Esophagus muscularis mucosa (tissue), 4 donors: ENCODE measurements at regions not wholly inside any gene's neighbourhood (a gene's known extent, or its start where the extent isn't known, plus 50 kb on each side); places are given as distances from the start of the nearest gene placed in this dataset.
"Not testable (repeated sequence)": the region's sequence is repeated elsewhere in the genome, so short reads cannot be mapped to it uniquely, and the experiment has no call there.

Experiments
- DNase-seq: peaks from one replicate; pipeline ENCODE4 v3.0.0-alpha.2; 2017; ENCODE audit errors: extremely low spot score
- H3K27ac ChIP-seq, 4 donors: fragments of 200-600 bp; sonication (generic); replicated peaks in 1 of 4; 1 replicate in 3 of 4; 2 replicates in 1 of 4; pipeline ENCODE4 v1.5.1; 2016 to 2019; ENCODE audit warnings: mild to moderate bottlenecking in 1 of 4
- H3K27me3 ChIP-seq, 4 donors: fragments of 200-600 bp; sonication (generic); one replicate each; pipeline versions ENCODE4 v1.5.1 to v1.6.0; 2016 to 2019
- H3K36me3 ChIP-seq, 4 donors: fragments of 200-600 bp; sonication (generic); one replicate each; pipeline ENCODE4 v1.5.1; 2016 to 2019
- H3K4me1 ChIP-seq, 4 donors: fragments of 200-600 bp; sonication (generic); one replicate each; pipeline ENCODE4 v1.5.1; 2016 to 2019
- H3K4me3 ChIP-seq, 4 donors: fragments of 200-600 bp; sonication (generic); 1 replicate in 2 of 4; 2 replicates in 2 of 4; pipeline ENCODE4 v1.5.1; 2016 to 2019; ENCODE audit warnings: mild to moderate bottlenecking in 4 of 4, moderate library complexity in 1 of 4
- H3K9me3 ChIP-seq, 4 donors: fragments of 200-600 bp; sonication (generic); 1 replicate in 3 of 4; 2 replicates in 1 of 4; pipeline ENCODE4 v1.5.1; 2016 to 2019
- CTCF ChIP-seq, 3 experiments: fragments of 200-600 bp in 2 of 3; fragments of 450-650 bp in 1 of 3; sonication (generic) in 2 of 3; IDR thresholded peaks; one replicate each; pipeline ENCODE4 v1.5.1; 2017 to 2019; ENCODE audit warnings: antibody characterized with exemption in 3 of 3, mild to moderate bottlenecking in 2 of 3, moderate library complexity in 1 of 3
- EP300 ChIP-seq: sonication (generic); formaldehyde crosslinking; IDR thresholded peaks from one replicate; pipeline ENCODE4 v1.6.1; 2017; ENCODE audit warnings: antibody characterized with exemption
- POLR2A ChIP-seq: fragments of 450-650 bp; IDR thresholded peaks from one replicate; pipeline ENCODE4 v1.6.1; 2017; ENCODE audit warnings: antibody characterized with exemption, moderate library complexity, mild to moderate bottlenecking, low read depth
- POLR2AphosphoS5 ChIP-seq, 2 donors: sonication (generic); formaldehyde crosslinking; IDR thresholded peaks; one replicate each; pipeline ENCODE4 v1.6.1; 2017; ENCODE audit warnings: antibody characterized with exemption in 2 of 2
- WGBS: methylation state at CpG from one replicate; pipeline ENCODE4 v1.1.5; 2018; 5-methylcytosine and 5-hydroxymethylcytosine counted together
- intact Hi-C: fragments of 100-400 bp; cut with DNase I; formaldehyde crosslinking; loops from one replicate; pipeline ENCODE4 v1.15.1; 2023

DNA sequence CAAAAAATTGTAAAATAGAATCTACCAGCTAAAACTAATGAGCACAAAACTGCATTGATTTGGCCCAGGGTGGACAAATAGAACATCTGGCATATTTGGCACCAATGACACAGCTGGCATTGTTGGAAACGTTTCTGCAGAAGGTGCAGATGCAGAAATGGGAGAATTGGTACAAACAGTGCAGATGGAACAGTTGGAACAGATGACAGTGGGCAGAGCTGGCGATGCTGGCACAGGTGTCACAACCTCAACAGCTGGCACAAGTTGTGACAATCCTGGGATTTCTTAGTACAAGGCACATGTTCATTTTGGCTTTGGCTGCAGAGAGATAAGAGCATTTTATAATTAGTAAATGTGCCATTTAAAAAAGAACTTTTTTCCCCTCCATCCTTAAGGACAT, 91.1 kb upstream of the ZBTB18 start:
- Histone ChIP-seq H3K4me1 (no peaks in the 10 kb centered on the region), H3K9me3 (no peaks in the 10 kb centered on the region), H3K27me3 (peaks cover 0 to 9% (median 0%) of the 10 kb centered on the region in 4 donors), H3K27ac (no peak overlapping the region), H3K4me3 (no peak overlapping the region), H3K36me3 (no peaks in the 10 kb centered on the region)
- 73% methylated on average over 2 of the region's 2 CpGs for WGBS
- TF ChIP-seq CTCF (IDR thresholded peaks at IDR 0.05) (no peak), EP300 (no peak), POLR2AphosphoS5 (IDR thresholded peaks at IDR 0.05) (no peak), POLR2A (no peak)
- intact Hi-C loops, result no loop called here
- DNase-seq, result no peak

DNA sequence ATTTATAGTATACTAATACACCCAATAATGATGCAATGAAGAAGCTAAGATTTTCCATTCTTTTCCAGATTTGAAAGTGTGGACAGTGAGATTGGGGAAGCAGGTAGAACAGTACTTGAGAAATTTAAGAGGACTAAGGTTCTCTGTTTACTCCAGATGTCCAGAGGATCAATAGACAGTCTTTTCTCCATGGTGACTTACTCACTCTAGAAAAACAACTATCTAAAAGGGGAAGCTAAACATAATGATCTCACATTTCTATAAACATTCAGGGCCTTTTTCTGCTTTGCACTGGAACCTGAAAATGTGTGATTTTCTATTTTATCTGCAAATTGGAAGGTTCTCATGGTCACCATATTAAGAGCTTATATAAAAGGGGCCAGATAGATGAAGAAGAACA, 93.9 kb upstream of the ZBTB18 start:
- TF ChIP-seq POLR2AphosphoS5 (IDR thresholded peaks at IDR 0.05), result no peak
- H3K9me3 ChIP-seq, result no peaks in the 10 kb centered on the region
- H3K4me1 ChIP-seq, result no peaks in the 10 kb centered on the region
- no peaks in the 10 kb centered on the region for H3K36me3 ChIP-seq
- no peak overlapping the region for H3K4me3 ChIP-seq
- H3K27me3 ChIP-seq, result peaks cover 0 to 9% (median 0%) of the 10 kb centered on the region in 4 donors
- no peak overlapping the region for H3K27ac ChIP-seq
- no peak for DNase-seq
- intact Hi-C loops, result no loop called here

GRCh38 chr1:243956450-243956849, 94.6 kb upstream of the ZBTB18 start:
- Histone ChIP-seq H3K27me3 (peaks cover 0 to 9% (median 0%) of the 10 kb centered on the region in 4 donors), H3K9me3 (no peaks in the 10 kb centered on the region), H3K36me3 (no peaks in the 10 kb centered on the region), H3K4me1 (no peaks in the 10 kb centered on the region), H3K27ac (no peak overlapping the region), H3K4me3 (no peak overlapping the region)
- TF ChIP-seq POLR2A (no peak), EP300 (no peak), CTCF (IDR thresholded peaks at IDR 0.05) (no peak), POLR2AphosphoS5 (IDR thresholded peaks at IDR 0.05) (no peak)
- intact Hi-C loops, result no loop called here
- WGBS, result 67% methylated on average over 3 of the region's 3 CpGs
- no peak for DNase-seq

- H3K4me3 ChIP-seq, H3K4me1 ChIP-seq, H3K9me3 ChIP-seq, DNase-seq, H3K27me3 ChIP-seq, H3K36me3 ChIP-seq, intact Hi-C loops, H3K27ac ChIP-seq: not testable (repeated sequence)
- 92% methylated on average over 11 of the region's 11 CpGs for WGBS
These were observed 99.9 kb upstream of the ZBTB18 start for GRCh38 chr1:243951207-243951606.

DNA sequence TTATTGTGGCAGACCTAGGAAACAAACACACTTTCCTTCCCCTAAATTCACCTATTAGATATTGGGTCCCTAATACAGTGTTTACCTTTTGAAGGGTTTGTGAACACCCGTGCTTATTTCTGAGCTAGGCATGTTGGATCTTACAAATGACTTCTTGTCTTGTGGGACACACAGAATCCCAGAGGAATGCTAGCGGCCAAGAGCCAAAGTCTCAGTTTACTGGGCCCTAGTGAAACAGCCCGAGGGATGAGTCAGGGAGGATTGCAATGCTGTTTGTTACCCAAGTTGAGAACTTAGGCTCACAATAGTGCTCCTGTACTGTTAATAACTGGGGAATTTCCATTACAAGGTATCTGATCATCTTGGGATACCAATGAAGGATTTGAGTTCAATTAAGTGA, 100.1 kb upstream of the AKT3 start:
- Histone ChIP-seq H3K9me3 (no peaks in the 10 kb centered on the region), H3K36me3 (no peaks in the 10 kb centered on the region), H3K4me3 (no peak overlapping the region), H3K27ac (no peak overlapping the region), H3K27me3 (no peaks in the 10 kb centered on the region), H3K4me1 (no peaks in the 10 kb centered on the region)
- intact Hi-C loops, result no loop called here
- DNase-seq, result peak; percentile 81
- 78% methylated on average over 3 of the region's 3 CpGs for WGBS
- TF ChIP-seq POLR2A (no peak), CTCF (IDR thresholded peaks at IDR 0.05) (no peak), POLR2AphosphoS5 (IDR thresholded peaks at IDR 0.05) (no peak), EP300 (no peak)

DNA sequence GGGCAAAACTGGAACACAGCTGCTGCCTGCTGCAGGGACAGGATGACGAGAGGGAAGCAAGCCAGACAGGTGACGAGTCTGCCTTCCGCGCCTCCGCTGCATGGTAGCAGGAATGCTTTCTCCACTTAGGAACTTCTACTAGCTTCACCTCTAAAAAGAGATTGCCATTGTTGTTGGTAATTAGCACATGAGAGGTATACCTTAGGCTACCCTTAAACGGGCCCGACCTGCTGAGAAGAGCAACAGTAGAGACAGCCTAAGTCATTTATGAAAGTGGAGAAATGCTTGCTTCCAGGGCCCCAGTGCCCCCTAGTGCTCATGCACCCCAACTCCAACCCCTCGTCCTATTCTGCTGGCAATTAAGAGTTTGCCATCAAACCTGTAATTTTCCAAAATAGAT, 96.9 kb upstream of the AKT3 start:
- intact Hi-C loops, result no loop called here
- Histone ChIP-seq H3K4me3 (no peak overlapping the region), H3K9me3 (no peaks in the 10 kb centered on the region), H3K27ac (no peak overlapping the region), H3K36me3 (no peaks in the 10 kb centered on the region), H3K4me1 (no peaks in the 10 kb centered on the region), H3K27me3 (peaks cover 0 to 6% (median 0%) of the 10 kb centered on the region in 4 donors)
- DNase-seq, result peak; percentile 80
- 57% methylated on average over 8 of the region's 8 CpGs for WGBS
- TF ChIP-seq CTCF (IDR thresholded peaks at IDR 0.05) (peak in 2 of 3 experiments; percentile 10 to 46), POLR2AphosphoS5 (IDR thresholded peaks at IDR 0.05) (no peak)
